GM18861 (cell line): ENCODE measurements at regions not wholly inside any gene's neighbourhood (a gene's known extent, or its start where the extent isn't known, plus 50 kb on each side); places are given as distances from the start of the nearest gene placed in this dataset.
"Not testable (repeated sequence)": the region's sequence is repeated elsewhere in the genome, so short reads cannot be mapped to it uniquely, and the experiment has no call there.

ENCODE experiments used
- ATAC-seq: cut with Tn5 transposase; IDR thresholded peaks from one replicate; pipeline ENCODE4 v1.9.1; 2021; ENCODE audit not compliant: unreplicated experiment

- no peak for ATAC-seq
These were observed 142.5 kb downstream of the CTH start for GRCh38 chr1:70553567-70553956.

- ATAC-seq: no peak
These were observed 143.3 kb downstream of the CTH start for GRCh38 chr1:70554341-70554740.

DNA sequence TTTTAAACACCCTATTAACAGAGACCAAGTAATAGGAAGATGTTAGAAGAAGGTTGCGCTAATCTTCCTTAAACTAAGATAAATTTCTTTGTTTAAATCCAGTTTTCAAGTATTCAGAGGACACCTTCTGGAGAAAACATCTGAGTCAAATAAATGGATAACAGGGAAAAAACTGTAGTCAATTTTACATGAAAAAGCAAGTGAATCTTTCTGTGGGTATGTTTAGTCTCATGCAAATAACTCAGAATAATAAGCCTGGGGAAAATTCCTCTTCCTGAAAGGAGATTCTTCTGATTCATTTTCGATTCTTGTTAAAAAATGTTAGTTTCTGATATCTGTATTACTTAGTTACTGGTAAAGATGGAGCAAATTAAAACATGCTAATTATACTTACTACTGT lies 145.5 kb downstream of the CTH start:
- no peak for ATAC-seq

- no peak for ATAC-seq
These were observed 156.1 kb downstream of the CTH start for GRCh38 chr1:70567167-70567566.

DNA sequence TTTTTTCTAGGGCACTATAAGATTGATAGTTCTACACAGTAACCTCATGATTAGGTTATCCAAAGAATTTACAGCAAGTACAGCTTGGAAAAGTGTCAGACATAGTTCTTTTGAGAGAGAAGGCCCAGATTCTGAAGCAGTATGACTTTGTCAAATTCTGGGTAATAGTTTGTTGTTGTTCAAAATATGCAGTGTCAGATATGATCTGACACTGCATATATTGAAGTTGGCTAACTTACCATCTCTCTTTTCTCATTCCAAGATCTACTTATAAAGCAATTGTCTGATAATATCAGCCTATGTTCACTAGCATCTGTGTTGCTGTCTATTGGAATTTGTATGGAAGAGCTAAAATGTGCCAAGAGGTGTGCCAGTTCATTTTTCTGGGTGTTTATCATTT lies 160.1 kb downstream of the CTH start:
- ATAC-seq: no peak

- ATAC-seq: no peak
These were observed 162.3 kb downstream of the CTH start for GRCh38 chr1:70573317-70573843.

DNA sequence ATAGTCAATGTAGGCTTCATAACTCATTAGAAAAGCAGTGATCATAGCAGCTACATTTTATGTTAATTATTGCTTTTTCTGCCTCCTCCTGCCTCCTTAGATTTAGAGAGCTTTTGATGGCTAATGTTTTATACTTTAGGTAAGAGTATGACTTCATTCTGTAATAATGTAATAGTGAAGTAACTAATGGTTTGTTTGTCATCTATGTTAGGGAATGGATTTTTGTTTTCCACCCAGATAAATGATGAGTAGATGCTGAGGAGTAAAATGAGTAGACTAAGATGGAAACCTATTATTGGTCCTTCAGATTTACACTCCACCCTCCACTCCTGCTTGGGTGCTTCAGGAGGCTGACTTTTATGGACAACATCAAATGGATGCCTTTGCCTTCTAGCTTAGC lies 170.6 kb downstream of the CTH start:
- ATAC-seq: no peak

DNA sequence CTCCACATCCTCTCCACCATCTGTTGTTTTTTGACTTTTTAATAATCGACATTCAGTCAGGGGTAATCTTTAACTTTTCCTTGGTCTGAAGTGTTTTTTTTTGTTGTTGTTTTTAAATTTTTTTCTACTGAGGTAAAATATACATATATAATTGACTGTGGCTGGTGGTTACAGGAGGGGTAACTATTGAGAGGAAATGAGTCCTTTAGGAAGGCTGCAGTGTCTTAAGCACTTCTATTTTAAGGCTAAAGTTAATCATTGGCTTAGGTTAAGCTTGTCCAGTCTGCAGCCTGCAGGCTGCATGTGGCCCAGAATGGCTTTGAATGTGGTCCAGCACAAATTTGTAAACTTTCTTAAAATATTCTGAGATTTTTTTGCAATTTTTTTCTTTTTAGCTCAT lies 172.5 kb downstream of the CTH start:
- ATAC-seq: peak; percentile 100

- no peak for ATAC-seq
These were observed 175.0 kb downstream of the CTH start for GRCh38 chr1:70586046-70586445.

DNA sequence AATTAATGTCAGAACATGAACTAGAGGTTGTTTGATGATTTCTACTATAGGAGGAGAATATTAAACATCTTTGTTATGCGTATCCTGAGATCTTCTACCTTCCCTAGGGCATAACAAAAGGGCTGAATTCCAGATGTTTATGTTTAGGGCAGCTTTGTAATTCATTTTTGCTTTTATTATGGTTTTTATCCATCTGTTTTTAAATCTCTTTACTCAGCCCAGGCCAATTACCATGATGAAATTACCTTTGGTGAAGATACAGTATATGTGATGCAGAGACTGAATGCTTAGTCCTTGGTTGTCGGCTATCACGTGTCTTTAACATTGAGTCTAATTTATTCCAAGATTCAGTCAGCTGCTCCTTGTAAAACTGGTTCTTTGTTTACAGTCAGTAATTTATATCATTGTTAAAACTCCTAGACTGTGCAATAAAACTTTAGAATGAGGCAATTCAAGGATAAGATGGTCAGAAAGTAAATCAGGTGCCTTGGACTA lies 176.9 kb downstream of the CTH start:
- no peak for ATAC-seq

DNA sequence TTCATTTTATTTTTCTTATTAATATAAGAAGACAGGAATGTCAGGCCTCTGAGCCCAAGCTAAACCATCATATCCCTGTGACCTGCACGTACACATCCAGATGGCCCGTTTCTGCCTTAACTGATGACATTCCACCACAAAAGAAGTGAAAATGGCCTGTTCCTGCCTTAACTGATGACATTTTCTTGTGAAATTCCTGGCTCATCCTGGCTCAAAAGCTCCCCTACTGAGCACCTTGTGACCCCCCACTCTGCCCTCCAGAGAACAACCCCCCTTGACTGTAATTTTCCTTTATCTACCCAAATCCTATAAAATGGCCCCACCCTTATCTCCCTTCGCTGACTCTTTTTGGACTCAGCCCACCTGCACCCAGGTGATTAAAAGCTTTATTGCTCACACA lies 182.5 kb downstream of the CTH start:
- not testable (repeated sequence) for ATAC-seq

DNA sequence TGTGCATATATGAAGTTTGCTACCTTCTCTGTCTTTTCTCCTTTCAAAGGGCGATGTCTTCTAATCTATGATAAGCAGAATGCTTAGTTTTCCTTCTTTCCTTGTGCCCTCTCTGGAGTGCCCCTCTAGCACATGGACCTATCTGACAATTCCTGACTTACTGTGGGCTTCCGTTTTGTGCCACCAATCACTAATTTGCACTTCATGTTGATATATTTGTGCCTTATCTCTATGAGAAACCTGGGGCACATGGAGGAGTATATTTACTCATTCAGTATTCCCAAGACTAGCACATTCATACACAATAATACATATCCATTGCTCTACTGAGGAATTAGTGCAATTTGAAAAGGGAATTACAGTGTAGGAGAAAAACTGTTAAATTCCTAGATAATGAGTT lies 197.7 kb downstream of the CTH start:
- no peak for ATAC-seq

GRCh38 chr1:70610164-70610563 lies 199.1 kb downstream of the CTH start:
- not testable (repeated sequence) for ATAC-seq

DNA sequence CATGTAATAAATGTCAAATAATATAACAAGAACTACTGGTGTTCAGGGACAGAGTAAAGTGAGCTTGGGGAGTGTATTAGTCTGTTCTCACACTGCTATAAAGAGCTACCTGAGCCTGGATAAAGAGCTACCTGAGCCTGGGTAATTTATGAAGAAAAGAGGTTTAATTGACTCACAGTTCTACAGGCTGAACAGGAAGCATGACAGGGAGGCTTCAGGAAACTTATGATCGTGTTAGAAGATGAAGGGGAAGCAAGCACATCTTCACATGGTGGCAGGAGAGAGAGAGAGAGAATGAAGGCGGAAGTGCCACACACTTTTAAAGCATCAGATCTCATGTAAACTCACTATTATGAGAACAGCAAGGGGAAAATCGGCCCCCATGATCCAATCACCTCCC lies 205.9 kb downstream of the CTH start:
- ATAC-seq: no peak

DNA sequence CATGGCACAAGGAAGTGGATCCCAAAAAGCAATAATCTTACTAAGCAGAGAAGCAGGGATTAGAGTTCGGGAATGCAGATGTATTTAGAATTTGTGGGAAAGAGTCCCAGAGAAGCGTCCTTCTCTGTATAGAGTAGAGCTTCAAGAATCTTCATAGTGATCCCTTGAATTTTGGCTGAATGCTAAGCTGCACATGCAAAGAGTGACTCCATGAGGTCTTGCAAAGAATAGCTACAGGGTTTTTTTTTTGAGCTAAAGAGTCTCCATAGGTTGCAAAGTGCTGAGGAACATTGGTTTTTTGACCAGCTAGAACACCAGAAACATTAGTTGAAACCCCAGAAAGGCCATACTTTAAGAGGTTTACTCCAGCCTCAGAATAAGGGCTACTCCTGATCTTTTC lies 206.7 kb downstream of the CTH start:
- no peak for ATAC-seq

DNA sequence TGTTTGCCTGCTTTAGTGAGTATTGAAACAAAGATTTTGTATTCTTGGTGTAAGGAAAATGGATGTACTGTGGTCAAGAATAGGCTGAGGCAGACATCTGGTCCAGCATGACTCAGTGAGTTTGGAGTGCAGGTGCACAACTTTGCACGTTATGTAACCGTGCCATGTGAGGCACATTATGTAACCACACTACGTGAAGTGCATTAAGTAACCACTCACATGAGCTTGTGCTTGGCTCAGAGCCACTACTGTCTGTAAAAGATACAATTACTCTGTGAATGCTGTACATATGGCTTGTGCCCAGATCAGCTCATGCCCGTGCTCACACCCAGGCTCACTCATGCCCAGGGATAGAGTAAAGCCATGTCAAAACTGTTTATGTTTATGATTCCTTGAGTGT lies 216.8 kb downstream of the CTH start:
- ATAC-seq: no peak

DNA sequence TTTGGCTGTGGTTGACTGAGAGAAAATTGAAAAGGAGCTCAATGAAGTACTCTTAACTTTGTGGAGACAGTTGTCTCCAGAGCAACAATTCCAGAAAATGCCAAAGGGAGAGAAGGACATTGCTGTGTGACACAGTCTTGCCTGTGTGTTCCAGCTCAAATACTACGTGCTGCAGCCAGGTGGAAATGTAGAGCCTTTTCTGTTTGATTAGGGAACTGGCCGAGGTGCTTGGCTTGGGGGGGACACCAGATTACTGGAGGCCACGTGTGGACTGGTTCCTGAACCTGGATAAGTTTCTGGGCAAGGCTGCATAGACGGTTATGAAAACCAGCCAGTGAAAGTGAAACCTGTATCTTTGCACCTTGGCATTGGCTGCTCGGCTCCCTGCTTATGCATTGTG lies 217.9 kb downstream of the CTH start:
- ATAC-seq: no peak

- ATAC-seq: no peak
These were observed 221.9 kb downstream of the CTH start for GRCh38 chr1:70633004-70633403.

- no peak for ATAC-seq
These were observed 224.8 kb downstream of the CTH start for GRCh38 chr1:70635868-70636267.

DNA sequence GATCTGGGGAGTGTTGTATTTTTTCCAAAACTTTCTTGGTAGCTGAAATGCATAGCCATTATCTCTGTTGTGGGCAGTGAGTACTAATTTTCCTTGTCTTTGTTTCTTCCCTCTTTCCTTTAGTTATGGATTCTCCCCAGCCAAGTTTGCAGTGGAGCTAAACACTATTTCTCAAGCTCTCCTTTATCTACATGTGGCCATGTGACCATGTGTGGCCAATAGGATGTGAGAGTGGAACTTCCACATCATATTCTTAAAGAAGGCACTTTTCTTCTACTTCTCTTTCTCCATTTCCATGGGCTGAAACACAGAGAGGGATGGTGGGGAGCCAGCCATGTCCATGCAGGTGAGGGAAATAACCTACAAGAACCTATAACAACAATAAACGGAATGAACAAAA lies 230.8 kb downstream of the CTH start:
- ATAC-seq: no peak

DNA sequence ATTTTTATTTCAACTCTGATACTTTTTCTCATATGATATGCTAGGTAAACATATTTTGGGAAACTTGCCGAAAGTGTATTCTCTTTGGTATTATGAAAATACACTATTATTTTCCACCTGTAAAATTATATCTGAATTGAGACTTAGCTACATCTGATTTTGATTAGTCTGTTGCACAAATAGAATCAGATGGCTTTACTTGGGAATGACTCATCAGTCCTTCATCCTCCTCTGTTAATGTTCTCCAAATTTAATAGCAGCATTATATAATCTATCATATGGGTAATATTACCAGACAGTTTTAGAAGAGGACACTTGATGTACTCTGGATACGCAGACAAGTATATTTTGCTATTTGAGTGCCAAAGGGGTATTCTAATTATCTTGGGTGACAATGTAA lies 245.3 kb downstream of the CTH start:
- ATAC-seq: no peak

DNA sequence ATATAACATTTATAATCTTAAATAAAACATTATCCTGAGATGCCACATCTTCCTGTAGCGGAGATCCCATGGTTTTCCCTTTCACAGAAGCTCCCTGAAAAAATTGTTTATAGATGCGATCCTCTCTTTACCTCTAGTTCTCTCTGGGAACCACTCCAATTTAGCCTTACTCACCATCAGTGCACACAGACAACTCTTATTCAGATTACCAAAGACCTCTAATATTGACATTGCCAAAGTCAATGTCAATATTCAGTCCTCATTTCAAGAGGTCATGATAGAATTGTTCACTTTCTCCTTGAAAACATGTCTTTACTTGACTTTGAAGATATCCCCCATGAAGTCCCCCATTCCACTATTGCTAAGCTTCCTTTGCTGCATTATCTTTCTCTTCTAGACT lies 248.8 kb downstream of the CTH start:
- ATAC-seq: no peak

GRCh38 chr1:70666381-70667140 lies 255.5 kb downstream of the CTH start:
- no peak for ATAC-seq
